BE2C (cell line): ENCODE measurements at regions not wholly inside any gene's neighbourhood (a gene's known extent, or its start where the extent isn't known, plus 50 kb on each side); places are given as distances from the start of the nearest gene placed in this dataset.
A peak's percentile ranks its signal among the peaks of the same experiment; 100 is the strongest.
"Not testable (repeated sequence)": the region's sequence is repeated elsewhere in the genome, so short reads cannot be mapped to it uniquely, and the experiment has no call there.

Experiments used
- DNase-seq: peaks from one replicate; pipeline ENCODE4 v3.0.0-alpha.2; 2020
- H3K27me3 ChIP-seq: fragments of 250-450 bp; sonication (Bioruptor Pico); 2 replicates; pipeline ENCODE4 v1.5.1; 2020; ENCODE audit warnings: mild to moderate bottlenecking
- H3K36me3 ChIP-seq: fragments of 250-450 bp; sonication (Bioruptor Pico); 2 replicates; pipeline ENCODE4 v1.5.1; 2020; ENCODE audit warnings: mild to moderate bottlenecking
- H3K4me1 ChIP-seq: fragments of 250-450 bp; sonication (Bioruptor Pico); 2 replicates; pipeline ENCODE4 v1.5.1; 2020
- H3K4me3 ChIP-seq: 2 replicates; pipeline ENCODE4 v1.5.1; 2011; ENCODE audit warnings: low read depth, low read length
- H3K9me3 ChIP-seq: fragments of 250-450 bp; sonication (Bioruptor Pico); 2 replicates; pipeline ENCODE4 v1.5.1; 2020
- TF ChIP-seq, protein P1 (sequence below): IDR thresholded peaks from 2 replicates; pipeline ENCODE4 v1.5.1; 2012; ENCODE audit warnings: mild to moderate bottlenecking, low read depth, low read length

DNA sequence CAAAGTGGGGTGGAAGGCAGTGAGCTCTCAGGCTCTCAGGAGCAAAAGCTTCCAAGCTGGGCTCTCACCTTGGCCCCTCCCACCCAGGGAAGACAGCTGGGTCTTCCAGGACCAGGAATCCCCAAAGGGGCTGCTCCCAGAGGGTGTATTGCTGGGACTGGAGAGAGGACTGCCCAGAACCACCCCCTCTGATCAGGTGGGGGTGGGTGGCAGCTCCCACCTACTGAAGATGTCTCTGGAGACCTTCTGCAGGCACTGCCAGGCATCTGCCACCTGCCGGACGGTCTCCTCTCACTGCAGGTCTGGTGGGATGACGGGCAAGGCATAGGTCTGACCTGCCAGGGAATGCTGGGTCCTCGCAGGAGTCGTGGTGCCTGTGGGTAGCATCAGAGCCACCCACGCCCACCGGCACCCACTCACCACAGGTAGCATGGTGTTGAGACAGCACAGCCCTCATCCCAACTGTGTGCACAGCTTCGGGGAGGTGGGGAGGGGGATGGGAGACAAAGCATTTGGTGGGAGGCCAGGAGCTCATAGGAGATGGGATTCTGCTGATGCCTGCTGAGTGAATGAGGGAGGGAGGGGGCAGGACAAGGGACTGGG, 103.2 kb downstream of the SINHCAF start:
- H3K4me3 ChIP-seq: no peak overlapping the region
- TF ChIP-seq, protein P1, sequence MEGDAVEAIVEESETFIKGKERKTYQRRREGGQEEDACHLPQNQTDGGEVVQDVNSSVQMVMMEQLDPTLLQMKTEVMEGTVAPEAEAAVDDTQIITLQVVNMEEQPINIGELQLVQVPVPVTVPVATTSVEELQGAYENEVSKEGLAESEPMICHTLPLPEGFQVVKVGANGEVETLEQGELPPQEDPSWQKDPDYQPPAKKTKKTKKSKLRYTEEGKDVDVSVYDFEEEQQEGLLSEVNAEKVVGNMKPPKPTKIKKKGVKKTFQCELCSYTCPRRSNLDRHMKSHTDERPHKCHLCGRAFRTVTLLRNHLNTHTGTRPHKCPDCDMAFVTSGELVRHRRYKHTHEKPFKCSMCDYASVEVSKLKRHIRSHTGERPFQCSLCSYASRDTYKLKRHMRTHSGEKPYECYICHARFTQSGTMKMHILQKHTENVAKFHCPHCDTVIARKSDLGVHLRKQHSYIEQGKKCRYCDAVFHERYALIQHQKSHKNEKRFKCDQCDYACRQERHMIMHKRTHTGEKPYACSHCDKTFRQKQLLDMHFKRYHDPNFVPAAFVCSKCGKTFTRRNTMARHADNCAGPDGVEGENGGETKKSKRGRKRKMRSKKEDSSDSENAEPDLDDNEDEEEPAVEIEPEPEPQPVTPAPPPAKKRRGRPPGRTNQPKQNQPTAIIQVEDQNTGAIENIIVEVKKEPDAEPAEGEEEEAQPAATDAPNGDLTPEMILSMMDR: no peak
- peaks cover 4% of the 10 kb centered on the region for H3K27me3 ChIP-seq
- H3K36me3 ChIP-seq: no peaks in the 10 kb centered on the region
- H3K4me1 ChIP-seq: peaks cover 4% of the 10 kb centered on the region; the same call in 1 of the 2 replicates
- no peaks in the 10 kb centered on the region for H3K9me3 ChIP-seq
- no peak for DNase-seq

DNA sequence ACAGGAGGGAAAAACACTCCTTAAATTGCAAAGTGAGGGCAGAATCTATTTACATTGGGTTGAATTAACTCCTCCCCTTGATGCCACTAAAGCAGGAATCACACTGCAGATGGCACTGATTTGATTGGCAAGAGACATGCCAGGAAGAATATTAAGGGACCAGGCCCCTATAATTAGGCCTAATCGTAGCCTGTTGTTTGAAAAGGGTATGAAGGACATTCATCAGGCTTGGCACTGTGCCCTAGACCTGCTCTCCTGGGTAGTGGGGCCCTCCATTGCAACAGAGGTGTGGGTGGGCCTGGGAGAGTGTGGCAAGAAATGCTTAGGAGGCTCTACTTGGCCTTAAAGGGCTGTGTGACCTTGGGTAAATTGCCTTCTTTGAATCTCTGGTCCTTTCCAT, 102.3 kb downstream of the SINHCAF start:
- not testable (repeated sequence) for H3K4me1 ChIP-seq, H3K27me3 ChIP-seq, H3K9me3 ChIP-seq, H3K36me3 ChIP-seq, H3K4me3 ChIP-seq
- peak; percentile 64 for DNase-seq

DNA sequence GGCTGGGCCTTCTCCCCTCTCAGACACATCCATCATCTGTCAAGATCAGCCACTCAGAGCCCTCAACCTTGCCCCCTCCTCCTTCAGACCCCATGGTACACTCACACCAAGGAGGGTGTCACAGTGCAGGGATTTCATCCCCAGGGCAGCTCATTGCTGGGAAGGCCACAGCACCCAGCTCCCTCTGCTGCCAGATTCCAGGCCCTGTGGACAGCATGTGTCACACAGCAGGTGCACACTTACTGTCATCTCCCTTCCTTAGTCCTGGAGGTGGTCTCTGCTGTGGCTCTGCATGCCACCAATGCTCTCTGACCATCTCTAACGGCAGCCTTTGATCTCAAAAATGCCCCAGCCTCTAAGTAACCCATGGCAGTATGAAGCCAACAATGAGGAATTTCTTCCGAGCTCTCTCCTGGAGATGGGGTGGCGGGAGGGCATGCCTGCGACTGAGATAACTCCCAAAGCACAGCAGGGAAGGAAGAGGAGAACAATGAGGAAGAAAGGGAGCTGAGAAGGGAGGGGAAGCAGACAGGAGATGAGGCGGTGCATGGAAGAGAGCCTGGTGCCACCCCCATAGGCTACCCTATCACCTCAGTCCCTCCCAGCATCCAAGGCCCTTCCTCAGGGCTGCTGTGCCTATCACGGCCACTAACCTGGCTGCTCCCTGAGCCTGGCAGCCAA, 101.0 kb downstream of the SINHCAF start:
- Histone ChIP-seq H3K9me3 (no peaks in the 10 kb centered on the region), H3K36me3 (no peaks in the 10 kb centered on the region), H3K4me1 (peaks cover 4% of the 10 kb centered on the region; the same call in 1 of the 2 replicates), H3K27me3 (no peaks in the 10 kb centered on the region), H3K4me3 (no peak overlapping the region)
- TF ChIP-seq, protein P1: no peak
- DNase-seq: no peak

DNA sequence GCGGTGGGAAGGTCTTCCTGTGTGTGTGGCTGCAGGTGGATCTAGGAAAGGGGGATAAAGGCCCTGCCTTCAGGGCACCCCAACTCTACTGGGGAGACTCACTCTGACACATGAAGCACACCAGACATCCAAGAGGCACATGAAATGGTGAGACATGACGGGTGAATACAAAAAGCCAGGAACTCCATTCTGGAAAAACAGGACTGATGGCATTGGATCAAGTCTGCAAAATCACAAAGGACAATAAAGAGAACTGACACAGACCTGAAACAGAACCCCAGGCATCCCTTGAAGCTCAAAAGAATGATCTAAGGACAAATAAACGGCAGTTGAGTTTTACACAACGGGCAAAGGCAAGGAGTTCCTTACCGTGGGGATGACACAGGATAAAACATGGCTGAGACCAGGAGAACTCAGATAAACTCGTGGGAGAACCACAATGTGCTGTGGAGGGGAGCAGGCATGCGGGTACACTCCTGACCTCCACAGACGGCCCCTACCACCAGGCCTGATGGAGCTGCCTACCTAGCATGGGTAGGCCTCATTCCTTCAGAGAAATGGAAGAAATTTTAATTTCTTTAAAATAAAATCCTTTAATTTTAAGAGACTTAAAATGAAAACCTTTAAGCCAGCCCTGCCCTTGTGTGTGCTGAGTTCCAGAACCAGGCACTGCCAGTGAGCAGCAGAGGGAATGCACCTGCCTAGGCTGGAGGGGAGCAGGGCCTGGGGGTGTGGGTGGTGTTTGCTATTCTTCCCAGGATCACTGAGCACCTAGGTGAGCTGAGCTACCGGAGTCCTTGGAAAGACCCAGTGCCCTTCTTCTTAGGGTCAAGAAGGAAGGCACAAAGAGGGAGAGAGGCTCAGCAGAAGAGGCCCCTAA, 100.1 kb downstream of the SINHCAF start:
- H3K36me3 ChIP-seq: no peaks in the 10 kb centered on the region
- H3K27me3 ChIP-seq: no peaks in the 10 kb centered on the region
- peaks cover 4% of the 10 kb centered on the region; the same call in 1 of the 2 replicates for H3K4me1 ChIP-seq
- TF ChIP-seq, protein P1: no peak
- DNase-seq: no peak
- no peak overlapping the region for H3K4me3 ChIP-seq
- no peaks in the 10 kb centered on the region for H3K9me3 ChIP-seq

DNA sequence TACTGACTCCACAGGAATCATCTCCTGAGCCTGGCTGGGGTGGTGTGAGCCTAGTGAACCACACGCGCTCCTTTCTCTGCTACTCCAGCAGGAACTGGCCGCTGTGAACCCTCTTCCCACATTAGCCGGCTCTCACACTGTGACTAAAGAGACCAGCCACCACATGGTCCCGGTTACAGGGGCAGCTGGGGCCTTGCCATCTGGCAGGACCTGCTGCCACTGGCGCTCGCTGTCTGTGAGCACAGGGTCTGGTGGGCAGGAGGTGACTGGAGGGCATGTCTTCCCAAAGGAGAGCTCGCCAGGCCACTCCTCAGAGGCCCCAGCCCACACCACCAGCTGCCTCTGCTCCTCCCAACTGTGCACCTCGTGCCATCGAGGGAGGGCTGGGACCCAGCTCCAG, 99.3 kb downstream of the SINHCAF start:
- Histone ChIP-seq H3K9me3 (no peaks in the 10 kb centered on the region), H3K4me1 (peaks cover 4% of the 10 kb centered on the region; the same call in 1 of the 2 replicates), H3K36me3 (no peaks in the 10 kb centered on the region), H3K4me3 (no peak overlapping the region), H3K27me3 (no peaks in the 10 kb centered on the region)
- TF ChIP-seq, protein P1: no peak
- DNase-seq: peak; percentile 53

DNA sequence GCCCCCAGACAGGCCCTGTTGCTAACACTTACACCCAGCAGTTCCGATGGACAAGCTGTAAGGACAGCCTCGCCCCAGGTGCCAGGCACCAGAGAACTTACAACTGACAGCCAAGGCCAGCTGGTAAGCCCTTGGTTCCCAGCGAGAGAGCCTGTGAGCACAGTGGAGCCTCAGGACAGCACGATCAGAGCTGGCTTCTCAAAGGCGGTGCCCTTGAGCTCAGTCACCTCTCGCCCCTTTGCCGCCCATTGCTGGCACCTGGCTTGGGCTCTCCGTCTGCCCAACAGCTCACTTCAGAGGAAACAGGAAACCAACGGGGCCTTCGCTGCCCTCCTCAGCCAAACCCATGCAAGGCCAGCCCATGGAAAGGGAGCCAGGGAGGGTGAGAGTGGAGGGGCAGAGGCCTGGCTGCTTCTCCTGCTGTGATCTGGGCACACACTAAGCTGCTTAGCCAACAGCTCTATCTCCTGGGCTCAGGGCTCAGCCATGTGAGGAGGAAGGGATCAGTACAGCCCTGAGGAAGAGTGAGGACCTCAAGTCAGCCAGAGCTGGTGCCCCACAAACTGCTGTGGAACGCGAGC, 98.5 kb downstream of the SINHCAF start:
- H3K4me1 ChIP-seq: peaks cover 4% of the 10 kb centered on the region; the same call in 1 of the 2 replicates
- no peak for DNase-seq
- H3K36me3 ChIP-seq: no peaks in the 10 kb centered on the region
- TF ChIP-seq, protein P1: no peak
- no peaks in the 10 kb centered on the region for H3K27me3 ChIP-seq
- no peak overlapping the region for H3K4me3 ChIP-seq
- H3K9me3 ChIP-seq: no peaks in the 10 kb centered on the region
